PFSK-1 (cell line): ENCODE measurements at regions not wholly inside any gene's neighbourhood (a gene's known extent, or its start where the extent isn't known, plus 50 kb on each side); places are given as distances from the start of the nearest gene placed in this dataset.

Source experiments
- FOXP2 ChIP-seq: optimal IDR thresholded peaks from 2 replicates; pipeline ENCODE3; 2011; ENCODE audit warnings: borderline replicate concordance, control low read depth, inconsistent platforms; ENCODE audit not compliant: insufficient read depth; ENCODE audit errors: extremely low read length, extremely low read depth
- POLR2AphosphoS5 ChIP-seq: IDR thresholded peaks from 2 replicates; pipeline ENCODE4 v1.6.1; 2012; ENCODE audit warnings: low read depth, mild to moderate bottlenecking, control low read depth, low read length, moderate library complexity
- SIN3A ChIP-seq: IDR thresholded peaks from 2 replicates; pipeline ENCODE4 v1.6.1; 2012; ENCODE audit warnings: mild to moderate bottlenecking, low read length, moderate library complexity, borderline replicate concordance; ENCODE audit not compliant: insufficient read depth
- TAF1 ChIP-seq: IDR thresholded peaks from 2 replicates; pipeline ENCODE4 v1.6.1; 2012; ENCODE audit warnings: low read length, control low read depth, borderline replicate concordance; ENCODE audit not compliant: insufficient read depth
- TF ChIP-seq, protein P1 (sequence below), 2 experiments: IDR thresholded peaks; 2 replicates each; pipeline versions ENCODE4 v1.6.1 to v1.8.0; 2011 to 2012; ENCODE audit warnings: low read depth in 2 of 2, low read length in 2 of 2, control low read depth in 1 of 2, inconsistent platforms in 1 of 2, mild to moderate bottlenecking in 1 of 2, moderate library complexity in 1 of 2; ENCODE audit not compliant: insufficient read depth in 1 of 2

DNA sequence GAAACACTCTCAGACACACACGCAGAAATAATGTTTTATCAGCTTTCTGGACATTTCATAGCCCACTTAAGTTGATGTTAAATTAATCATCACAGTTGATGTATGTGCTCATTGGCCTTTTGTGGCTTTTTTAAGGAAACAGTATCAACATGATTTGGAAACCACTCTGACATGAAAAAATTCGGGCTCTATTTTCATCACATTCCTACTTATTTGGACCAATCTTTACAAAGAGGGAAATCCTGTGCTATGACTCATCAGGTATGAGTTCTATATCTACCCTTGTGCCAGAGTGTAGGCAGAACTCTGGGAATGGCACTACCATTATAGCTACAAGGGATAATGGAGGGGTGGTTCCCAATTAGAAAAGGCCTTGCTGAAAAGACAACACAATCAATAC, 388.4 kb upstream of the PTGER4 start:
- TF ChIP-seq POLR2AphosphoS5 (no peak), TAF1 (no peak), SIN3A (no peak), FOXP2 (no peak)
- TF ChIP-seq, protein P1, sequence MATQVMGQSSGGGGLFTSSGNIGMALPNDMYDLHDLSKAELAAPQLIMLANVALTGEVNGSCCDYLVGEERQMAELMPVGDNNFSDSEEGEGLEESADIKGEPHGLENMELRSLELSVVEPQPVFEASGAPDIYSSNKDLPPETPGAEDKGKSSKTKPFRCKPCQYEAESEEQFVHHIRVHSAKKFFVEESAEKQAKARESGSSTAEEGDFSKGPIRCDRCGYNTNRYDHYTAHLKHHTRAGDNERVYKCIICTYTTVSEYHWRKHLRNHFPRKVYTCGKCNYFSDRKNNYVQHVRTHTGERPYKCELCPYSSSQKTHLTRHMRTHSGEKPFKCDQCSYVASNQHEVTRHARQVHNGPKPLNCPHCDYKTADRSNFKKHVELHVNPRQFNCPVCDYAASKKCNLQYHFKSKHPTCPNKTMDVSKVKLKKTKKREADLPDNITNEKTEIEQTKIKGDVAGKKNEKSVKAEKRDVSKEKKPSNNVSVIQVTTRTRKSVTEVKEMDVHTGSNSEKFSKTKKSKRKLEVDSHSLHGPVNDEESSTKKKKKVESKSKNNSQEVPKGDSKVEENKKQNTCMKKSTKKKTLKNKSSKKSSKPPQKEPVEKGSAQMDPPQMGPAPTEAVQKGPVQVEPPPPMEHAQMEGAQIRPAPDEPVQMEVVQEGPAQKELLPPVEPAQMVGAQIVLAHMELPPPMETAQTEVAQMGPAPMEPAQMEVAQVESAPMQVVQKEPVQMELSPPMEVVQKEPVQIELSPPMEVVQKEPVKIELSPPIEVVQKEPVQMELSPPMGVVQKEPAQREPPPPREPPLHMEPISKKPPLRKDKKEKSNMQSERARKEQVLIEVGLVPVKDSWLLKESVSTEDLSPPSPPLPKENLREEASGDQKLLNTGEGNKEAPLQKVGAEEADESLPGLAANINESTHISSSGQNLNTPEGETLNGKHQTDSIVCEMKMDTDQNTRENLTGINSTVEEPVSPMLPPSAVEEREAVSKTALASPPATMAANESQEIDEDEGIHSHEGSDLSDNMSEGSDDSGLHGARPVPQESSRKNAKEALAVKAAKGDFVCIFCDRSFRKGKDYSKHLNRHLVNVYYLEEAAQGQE (IDR thresholded peaks at IDR 0.05; ENCODE audit: insufficient read depth in 1 of 2, low read depth in 2 of 2, low read length in 2 of 2): no peak

DNA sequence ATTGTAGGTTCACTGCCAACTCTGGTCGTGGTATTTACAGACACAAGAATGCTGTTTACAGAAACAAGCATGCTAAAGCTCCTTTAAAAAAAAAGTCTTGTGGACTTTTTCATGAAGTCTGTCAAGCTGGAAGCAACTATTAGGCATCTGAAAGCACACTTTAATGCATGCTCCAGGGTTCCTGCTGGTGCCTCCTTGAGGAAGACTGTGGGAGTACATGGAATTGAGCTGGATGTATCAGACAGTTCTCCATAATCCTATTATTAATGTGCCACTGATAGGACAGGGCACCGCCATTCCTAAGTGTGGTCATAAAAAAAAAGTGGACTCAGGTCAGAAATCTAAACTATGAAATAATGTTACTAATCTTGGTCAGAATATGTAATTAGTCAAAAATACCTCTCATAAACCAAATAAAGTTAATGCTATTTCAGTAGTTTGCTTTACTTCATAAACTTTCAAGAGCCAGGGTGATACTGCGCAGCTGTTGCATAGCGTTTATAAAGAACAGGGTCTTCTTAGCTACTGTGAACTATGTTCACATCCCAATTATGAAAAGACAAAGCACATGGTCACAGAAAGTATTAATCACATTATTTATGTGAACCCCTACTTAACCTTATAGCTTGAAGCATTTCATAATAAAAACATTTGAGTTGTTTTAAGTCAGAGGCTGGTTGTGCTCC, 390.8 kb upstream of the PTGER4 start:
- TF ChIP-seq TAF1 (no peak), POLR2AphosphoS5 (no peak), SIN3A (no peak), FOXP2 (no peak)
- TF ChIP-seq, protein P1 (IDR thresholded peaks at IDR 0.05; ENCODE audit: insufficient read depth in 1 of 2, low read depth in 2 of 2, low read length in 2 of 2): no peak

DNA sequence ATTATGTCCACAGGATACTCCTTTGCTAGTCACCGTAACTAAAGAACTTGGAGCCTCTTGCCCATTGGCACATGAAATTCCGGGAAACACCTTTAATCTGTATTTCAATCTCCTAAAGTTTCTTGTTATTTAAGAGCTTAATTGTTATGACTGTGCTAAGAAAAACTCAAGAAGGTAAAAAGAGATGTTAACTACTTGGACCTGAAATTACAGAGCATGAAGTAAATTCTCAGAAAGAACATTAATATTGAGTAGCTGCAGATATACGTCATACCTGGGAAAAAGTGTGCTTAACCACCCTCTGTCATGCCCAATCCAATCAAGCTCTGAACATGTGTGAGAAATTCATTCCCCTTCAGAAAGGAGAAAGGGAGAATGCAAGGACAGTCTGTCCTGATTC, 394.9 kb upstream of the PTGER4 start:
- TF ChIP-seq, protein P1 (IDR thresholded peaks at IDR 0.05; ENCODE audit: insufficient read depth in 1 of 2, low read depth in 2 of 2, low read length in 2 of 2): no peak

DNA sequence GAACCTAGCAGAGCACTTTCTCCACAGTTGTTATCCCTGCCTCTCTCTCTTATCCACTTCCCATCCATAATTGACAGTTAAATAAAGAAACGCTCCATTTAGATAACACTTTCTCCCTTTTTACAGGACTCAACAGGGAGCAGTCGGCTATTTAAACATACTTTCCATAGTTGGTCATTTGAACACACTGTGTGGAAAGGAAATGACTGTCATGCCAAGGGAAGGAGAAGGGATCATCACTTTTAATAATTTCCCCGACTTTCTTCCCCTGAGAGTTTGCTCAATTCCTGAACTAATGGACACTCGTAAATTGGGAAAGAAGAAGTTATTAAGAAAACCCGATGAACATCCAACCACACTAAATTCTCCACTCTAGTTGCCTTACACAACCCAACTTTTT, 400.8 kb upstream of the PTGER4 start:
- TF ChIP-seq TAF1: no peak
- TF ChIP-seq, protein P1 (IDR thresholded peaks at IDR 0.05; ENCODE audit: insufficient read depth in 1 of 2, low read depth in 2 of 2, low read length in 2 of 2): no peak
- TF ChIP-seq SIN3A: no peak
- TF ChIP-seq POLR2AphosphoS5: no peak
- TF ChIP-seq FOXP2: no peak
